Fibroblast of lung (primary cell): ENCODE measurements at regions not wholly inside any gene's neighbourhood (a gene's known extent, or its start where the extent isn't known, plus 50 kb on each side); places are given as distances from the start of the nearest gene placed in this dataset.

ENCODE experiments used
- DNase-seq, 2 donors: peaks; one replicate each; pipeline versions ENCODE4 v3.0.0 to v3.0.0-alpha.2; 2010; ENCODE audit warnings: low read depth in 2 of 2
- H2AFZ ChIP-seq: 2 replicates; pipeline ENCODE4 v1.5.1; 2012; ENCODE audit warnings: low read length, control low read depth, inconsistent platforms
- H3K27ac ChIP-seq: 2 replicates; pipeline ENCODE4 v1.5.1; 2011; ENCODE audit warnings: low read length, control low read depth; ENCODE audit not compliant: insufficient read depth
- H3K27me3 ChIP-seq: 2 replicates; pipeline ENCODE4 v1.5.1; 2011; ENCODE audit warnings: mild to moderate bottlenecking, low read length; ENCODE audit not compliant: control insufficient read depth, insufficient read depth
- H3K36me3 ChIP-seq: 2 replicates; pipeline ENCODE4 v1.5.1; 2011; ENCODE audit warnings: low read length; ENCODE audit not compliant: control insufficient read depth, insufficient read depth
- H3K4me1 ChIP-seq: 2 replicates; pipeline ENCODE4 v1.5.1; 2011; ENCODE audit warnings: low read length; ENCODE audit not compliant: control insufficient read depth, insufficient read depth; ENCODE audit errors: extremely low read depth
- H3K4me2 ChIP-seq: 2 replicates; pipeline ENCODE4 v1.5.1; 2011; ENCODE audit warnings: low read length, control low read depth; ENCODE audit not compliant: insufficient read depth; ENCODE audit errors: extremely low read depth
- H3K4me3 ChIP-seq, 4 experiments: fragments of 200-600 bp in 1 of 4; sonication (generic) in 1 of 4; replicated peaks in 1 of 4; 2 replicates each; pipeline ENCODE4 v1.5.1; 2011 to 2016; ENCODE audit warnings: low read length in 4 of 4, low read depth in 3 of 4, mild to moderate bottlenecking in 3 of 4, control low read depth in 2 of 4, inconsistent platforms in 1 of 4, mixed read lengths in 1 of 4; ENCODE audit not compliant: insufficient read depth in 1 of 4; ENCODE audit errors: control extremely low read depth in 1 of 4
- H3K79me2 ChIP-seq: 2 replicates; pipeline ENCODE4 v1.5.1; 2012; ENCODE audit warnings: mild to moderate bottlenecking, low read length, inconsistent platforms; ENCODE audit not compliant: control insufficient read depth, insufficient read depth
- H3K9ac ChIP-seq: 2 replicates; pipeline ENCODE4 v1.5.1; 2011; ENCODE audit warnings: mild to moderate bottlenecking, low read length, control low read depth; ENCODE audit not compliant: insufficient read depth
- H3K9me3 ChIP-seq: 2 replicates; pipeline ENCODE4 v1.5.1; 2012; ENCODE audit warnings: low read depth, low read length; ENCODE audit not compliant: control insufficient read depth, insufficient read depth
- H4K20me1 ChIP-seq: 2 replicates; pipeline ENCODE4 v1.5.1; 2011; ENCODE audit warnings: low read length; ENCODE audit not compliant: control insufficient read depth, insufficient read depth; ENCODE audit errors: extremely low read depth
- EZH2 ChIP-seq: IDR thresholded peaks from 2 replicates; pipeline ENCODE4 v1.5.1; 2012; ENCODE audit warnings: low read length, control low read depth, mild to moderate bottlenecking; ENCODE audit errors: missing control alignments
- TF ChIP-seq, protein P1 (sequence below), 2 donors: IDR thresholded peaks in 1 of 2; conservative IDR thresholded peaks in 1 of 2; 1 replicate in 1 of 2; 2 replicates in 1 of 2; pipeline ENCODE4 v1.5.1; 2011 to 2012; ENCODE audit warnings: low read length in 2 of 2, control low read depth in 1 of 2, inconsistent platforms in 1 of 2, low read depth in 1 of 2, mild to moderate bottlenecking in 1 of 2

DNA sequence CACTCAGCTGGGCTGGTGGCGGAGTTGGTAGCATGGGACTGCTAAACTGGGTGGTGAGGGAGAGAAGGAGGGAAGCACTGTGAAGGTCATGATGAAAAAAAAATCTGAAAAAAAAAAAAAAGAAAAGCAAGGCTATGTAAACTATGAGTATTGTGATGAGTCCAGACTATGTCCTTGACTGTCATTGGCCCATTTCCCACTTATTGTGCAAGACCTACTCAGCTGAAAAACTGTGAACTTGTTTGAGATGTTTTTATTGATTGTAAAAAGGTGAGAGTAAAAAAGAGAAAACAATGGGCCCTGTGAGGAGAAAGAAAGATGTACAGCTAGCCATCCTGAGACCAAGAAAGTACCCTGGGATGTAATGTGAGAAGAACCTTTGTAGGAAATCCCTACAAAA is 798.4 kb upstream of the TENM4 start:
- Histone ChIP-seq H3K27me3 (no peaks in the 10 kb centered on the region), H3K9me3 (no peaks in the 10 kb centered on the region), H3K79me2 (no peaks in the 10 kb centered on the region), H3K4me2 (no peak overlapping the region), H3K27ac (no peak overlapping the region), H2AFZ (no peak overlapping the region), H3K9ac (no peak overlapping the region), H3K4me3 (no peak overlapping the region), H3K36me3 (no peaks in the 10 kb centered on the region), H4K20me1 (no peaks in the 10 kb centered on the region), H3K4me1 (no peaks in the 10 kb centered on the region)
- TF ChIP-seq EZH2: no peak
- TF ChIP-seq, protein P1, sequence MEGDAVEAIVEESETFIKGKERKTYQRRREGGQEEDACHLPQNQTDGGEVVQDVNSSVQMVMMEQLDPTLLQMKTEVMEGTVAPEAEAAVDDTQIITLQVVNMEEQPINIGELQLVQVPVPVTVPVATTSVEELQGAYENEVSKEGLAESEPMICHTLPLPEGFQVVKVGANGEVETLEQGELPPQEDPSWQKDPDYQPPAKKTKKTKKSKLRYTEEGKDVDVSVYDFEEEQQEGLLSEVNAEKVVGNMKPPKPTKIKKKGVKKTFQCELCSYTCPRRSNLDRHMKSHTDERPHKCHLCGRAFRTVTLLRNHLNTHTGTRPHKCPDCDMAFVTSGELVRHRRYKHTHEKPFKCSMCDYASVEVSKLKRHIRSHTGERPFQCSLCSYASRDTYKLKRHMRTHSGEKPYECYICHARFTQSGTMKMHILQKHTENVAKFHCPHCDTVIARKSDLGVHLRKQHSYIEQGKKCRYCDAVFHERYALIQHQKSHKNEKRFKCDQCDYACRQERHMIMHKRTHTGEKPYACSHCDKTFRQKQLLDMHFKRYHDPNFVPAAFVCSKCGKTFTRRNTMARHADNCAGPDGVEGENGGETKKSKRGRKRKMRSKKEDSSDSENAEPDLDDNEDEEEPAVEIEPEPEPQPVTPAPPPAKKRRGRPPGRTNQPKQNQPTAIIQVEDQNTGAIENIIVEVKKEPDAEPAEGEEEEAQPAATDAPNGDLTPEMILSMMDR (conservative IDR thresholded peaks at IDR 0.05 in 1 of 2, IDR thresholded peaks at IDR 0.05 in 1 of 2; ENCODE audit: low read depth in 1 of 2, low read length in 2 of 2): no peak
- no peak for DNase-seq

DNA sequence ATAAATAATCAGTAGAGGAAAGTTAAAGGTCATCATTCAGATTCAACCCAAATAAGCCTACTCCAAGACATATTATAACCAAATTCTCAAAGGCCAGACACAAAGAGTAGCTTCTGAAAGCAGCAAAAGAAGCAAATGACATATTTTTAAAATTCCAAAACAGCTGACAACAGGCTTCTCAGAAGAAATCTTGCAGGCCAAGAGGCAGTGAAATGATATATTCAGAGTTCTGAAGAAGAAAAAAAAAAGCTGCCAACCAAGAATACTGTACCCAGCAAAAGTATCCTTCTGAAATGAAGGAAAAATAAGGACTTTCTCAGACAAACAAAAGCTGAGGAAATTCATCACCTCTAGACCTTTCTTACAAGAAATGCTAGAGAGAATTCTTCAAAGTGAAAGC is 787.1 kb upstream of the TENM4 start:
- H3K9me3 ChIP-seq: no peaks in the 10 kb centered on the region
- no peak overlapping the region for H2AFZ ChIP-seq

DNA sequence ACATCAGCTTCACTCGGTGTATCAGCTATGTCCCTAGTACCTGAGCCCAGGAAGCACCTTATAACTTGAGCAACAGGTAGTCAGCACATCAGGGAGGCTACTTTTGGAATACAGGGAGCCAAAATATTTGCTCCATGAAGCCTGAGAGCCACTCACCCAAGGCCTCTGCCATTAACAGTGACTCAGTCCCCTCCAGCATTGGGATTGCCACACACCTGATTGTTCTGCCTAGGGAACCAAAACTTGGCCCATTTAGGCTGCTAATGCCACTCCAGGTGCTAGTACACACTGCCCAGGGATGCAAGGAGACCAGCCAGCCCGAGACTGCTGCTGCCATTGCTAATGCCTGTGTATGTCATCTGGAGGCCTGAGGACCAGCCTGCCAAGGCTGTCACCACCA is 773.6 kb upstream of the TENM4 start:
- DNase-seq: no peak
- Histone ChIP-seq H3K27me3 (no peaks in the 10 kb centered on the region), H3K4me3 (no peak overlapping the region), H3K27ac (no peak overlapping the region), H4K20me1 (no peaks in the 10 kb centered on the region), H3K4me2 (no peak overlapping the region), H3K9me3 (no peaks in the 10 kb centered on the region), H2AFZ (no peak overlapping the region), H3K4me1 (no peaks in the 10 kb centered on the region), H3K36me3 (no peaks in the 10 kb centered on the region), H3K9ac (no peak overlapping the region), H3K79me2 (no peaks in the 10 kb centered on the region)
- TF ChIP-seq EZH2: no peak
- TF ChIP-seq, protein P1 (conservative IDR thresholded peaks at IDR 0.05 in 1 of 2, IDR thresholded peaks at IDR 0.05 in 1 of 2; ENCODE audit: low read depth in 1 of 2, low read length in 2 of 2): no peak

More for the DNA sequence above, 787.1 kb upstream of the TENM4 start:
- no peaks in the 10 kb centered on the region for H3K79me2 ChIP-seq
- TF ChIP-seq, protein P1 (conservative IDR thresholded peaks at IDR 0.05 in 1 of 2, IDR thresholded peaks at IDR 0.05 in 1 of 2; ENCODE audit: low read depth in 1 of 2, low read length in 2 of 2): no peak
- TF ChIP-seq EZH2: no peak
- no peaks in the 10 kb centered on the region for H4K20me1 ChIP-seq
- H3K27ac ChIP-seq: no peak overlapping the region
- DNase-seq: no peak
- no peak overlapping the region for H3K4me3 ChIP-seq
- no peaks in the 10 kb centered on the region for H3K27me3 ChIP-seq
- no peaks in the 10 kb centered on the region for H3K4me1 ChIP-seq
- H3K36me3 ChIP-seq: no peaks in the 10 kb centered on the region
- H3K4me2 ChIP-seq: no peak overlapping the region
- H3K9ac ChIP-seq: no peak overlapping the region
